Ishikawa (cell line): ENCODE measurements at regions not wholly inside any gene's neighbourhood (a gene's known extent, or its start where the extent isn't known, plus 50 kb on each side); places are given as distances from the start of the nearest gene placed in this dataset.

ENCODE experiments used
- CEBPB ChIP-seq: IDR thresholded peaks from 2 replicates; pipeline ENCODE4 v1.6.1; 2012
- TEAD4 ChIP-seq: IDR thresholded peaks from 2 replicates; pipeline ENCODE4 v1.6.1; 2012
- YY1 ChIP-seq: IDR thresholded peaks from 2 replicates; pipeline ENCODE4 v1.6.1; 2012; ENCODE audit warnings: low read depth
- TF ChIP-seq, protein P1 (sequence below): IDR thresholded peaks from 2 replicates; pipeline ENCODE4 v1.6.1; 2012; ENCODE audit warnings: low read depth, mild to moderate bottlenecking

- TF ChIP-seq YY1 = no peak
- no peak for TF ChIP-seq CEBPB
- TF ChIP-seq, protein P1, sequence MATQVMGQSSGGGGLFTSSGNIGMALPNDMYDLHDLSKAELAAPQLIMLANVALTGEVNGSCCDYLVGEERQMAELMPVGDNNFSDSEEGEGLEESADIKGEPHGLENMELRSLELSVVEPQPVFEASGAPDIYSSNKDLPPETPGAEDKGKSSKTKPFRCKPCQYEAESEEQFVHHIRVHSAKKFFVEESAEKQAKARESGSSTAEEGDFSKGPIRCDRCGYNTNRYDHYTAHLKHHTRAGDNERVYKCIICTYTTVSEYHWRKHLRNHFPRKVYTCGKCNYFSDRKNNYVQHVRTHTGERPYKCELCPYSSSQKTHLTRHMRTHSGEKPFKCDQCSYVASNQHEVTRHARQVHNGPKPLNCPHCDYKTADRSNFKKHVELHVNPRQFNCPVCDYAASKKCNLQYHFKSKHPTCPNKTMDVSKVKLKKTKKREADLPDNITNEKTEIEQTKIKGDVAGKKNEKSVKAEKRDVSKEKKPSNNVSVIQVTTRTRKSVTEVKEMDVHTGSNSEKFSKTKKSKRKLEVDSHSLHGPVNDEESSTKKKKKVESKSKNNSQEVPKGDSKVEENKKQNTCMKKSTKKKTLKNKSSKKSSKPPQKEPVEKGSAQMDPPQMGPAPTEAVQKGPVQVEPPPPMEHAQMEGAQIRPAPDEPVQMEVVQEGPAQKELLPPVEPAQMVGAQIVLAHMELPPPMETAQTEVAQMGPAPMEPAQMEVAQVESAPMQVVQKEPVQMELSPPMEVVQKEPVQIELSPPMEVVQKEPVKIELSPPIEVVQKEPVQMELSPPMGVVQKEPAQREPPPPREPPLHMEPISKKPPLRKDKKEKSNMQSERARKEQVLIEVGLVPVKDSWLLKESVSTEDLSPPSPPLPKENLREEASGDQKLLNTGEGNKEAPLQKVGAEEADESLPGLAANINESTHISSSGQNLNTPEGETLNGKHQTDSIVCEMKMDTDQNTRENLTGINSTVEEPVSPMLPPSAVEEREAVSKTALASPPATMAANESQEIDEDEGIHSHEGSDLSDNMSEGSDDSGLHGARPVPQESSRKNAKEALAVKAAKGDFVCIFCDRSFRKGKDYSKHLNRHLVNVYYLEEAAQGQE = no peak
- no peak for TF ChIP-seq TEAD4
Measured at GRCh38 chr2:173751245-173751975, 213.8 kb downstream of the SP3 start.
